ENCODE measurements at regions not wholly inside any gene's neighbourhood (a gene's known extent, or its start where the extent isn't known, plus 50 kb on each side); places are given as distances from the start of the nearest gene placed in this dataset.
A peak's percentile ranks its signal among the peaks of the same experiment; 100 is the strongest.
"Not testable (repeated sequence)": the region's sequence is repeated elsewhere in the genome, so short reads cannot be mapped to it uniquely, and the experiment has no call there.

GRCh38 chr9:65812489-65812888 is 75.5 kb downstream of the FOXD4L4 start:
- DNase-seq (ENCODE audit: low spot score); ATAC-seq: not testable (repeated sequence)

GRCh38 chr9:65813204-65813603 is 76.3 kb downstream of the FOXD4L4 start:
- not testable (repeated sequence) for ATAC-seq; DNase-seq (ENCODE audit: low spot score)

- ATAC-seq, result not testable (repeated sequence)
- DNase-seq (ENCODE audit: low spot score), result peak; percentile 46
Observed at GRCh38 chr9:65820760-65821159, 83.8 kb downstream of the FOXD4L4 start.

DNA sequence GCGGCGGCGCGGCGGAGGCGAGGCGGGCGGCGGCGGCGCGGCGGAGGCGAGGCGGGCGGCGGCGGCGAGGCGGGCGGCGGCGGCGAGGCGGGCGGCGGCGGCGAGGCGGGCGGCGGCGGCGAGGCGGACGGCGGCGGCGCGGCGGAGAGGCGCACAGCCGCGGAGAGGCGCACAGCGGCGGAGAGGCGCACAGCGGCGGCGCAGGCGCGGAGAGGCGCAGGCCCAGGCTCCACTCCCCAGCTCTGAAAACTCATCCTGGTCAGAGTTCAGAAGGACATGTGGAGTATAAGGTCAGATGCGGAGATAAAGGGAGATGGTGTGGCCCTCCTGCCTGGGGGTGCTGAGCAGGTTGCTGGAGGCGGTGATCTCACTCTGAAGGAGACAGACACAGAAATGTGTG is 88.6 kb downstream of the FOXD4L4 start:
- ATAC-seq; DNase-seq (ENCODE audit: low spot score): not testable (repeated sequence)
